GM21576 (cell line): ENCODE measurements at regions not wholly inside any gene's neighbourhood (a gene's known extent, or its start where the extent isn't known, plus 50 kb on each side); places are given as distances from the start of the nearest gene placed in this dataset.

Source experiments
- ATAC-seq: cut with Tn5 transposase; IDR thresholded peaks from one replicate; pipeline ENCODE4 v1.9.1; 2021; ENCODE audit warnings: mild to moderate bottlenecking, moderate library complexity; ENCODE audit not compliant: unreplicated experiment

GRCh38 chr18:53757328-53757727, 467.1 kb downstream of the MBD2 start:
- ATAC-seq = no peak

GRCh38 chr18:53756610-53756972, 467.9 kb downstream of the MBD2 start:
- ATAC-seq = no peak

GRCh38 chr18:53755914-53756609, 468.4 kb downstream of the MBD2 start:
- no peak for ATAC-seq

- no peak for ATAC-seq
Measured at GRCh38 chr18:53754154-53754553, 470.3 kb downstream of the MBD2 start.

- no peak for ATAC-seq
Measured at GRCh38 chr18:53753601-53754000, 470.9 kb downstream of the MBD2 start.

GRCh38 chr18:53752781-53753367, 471.6 kb downstream of the MBD2 start:
- ATAC-seq = no peak

- ATAC-seq = no peak
Measured at GRCh38 chr18:53749766-53750165, 474.7 kb downstream of the MBD2 start.

GRCh38 chr18:53747663-53748160, 476.8 kb downstream of the MBD2 start:
- ATAC-seq = no peak

GRCh38 chr18:53747210-53747609, 477.3 kb downstream of the MBD2 start:
- no peak for ATAC-seq

- ATAC-seq = no peak
Measured at GRCh38 chr18:53745986-53746385, 478.5 kb downstream of the MBD2 start.

- no peak for ATAC-seq
Measured at GRCh38 chr18:53745224-53745967, 479.1 kb downstream of the MBD2 start.

GRCh38 chr18:53739700-53740099, 484.8 kb downstream of the MBD2 start:
- no peak for ATAC-seq

GRCh38 chr18:53735526-53735925, 488.9 kb downstream of the MBD2 start:
- no peak for ATAC-seq

- ATAC-seq = no peak
Measured at GRCh38 chr18:53715243-53715853, 509.1 kb downstream of the MBD2 start.

- ATAC-seq = no peak
Measured at GRCh38 chr18:53710080-53710479, 514.4 kb downstream of the MBD2 start.

GRCh38 chr18:53702480-53702879, 522.0 kb downstream of the MBD2 start:
- ATAC-seq = no peak

GRCh38 chr18:53701697-53702096, 522.8 kb downstream of the MBD2 start:
- no peak for ATAC-seq

GRCh38 chr18:53698907-53699306, 525.6 kb downstream of the MBD2 start:
- ATAC-seq = no peak

GRCh38 chr18:53689886-53690285, 534.6 kb downstream of the MBD2 start:
- ATAC-seq = no peak

GRCh38 chr18:53686965-53687364, 537.5 kb downstream of the MBD2 start:
- ATAC-seq = no peak

GRCh38 chr18:53682796-53683195, 541.7 kb downstream of the MBD2 start:
- no peak for ATAC-seq

- ATAC-seq = no peak
Measured at GRCh38 chr18:53677480-53677879, 547.0 kb downstream of the MBD2 start.
